ENCODE measurements at regions not wholly inside any gene's neighbourhood (a gene's known extent, or its start where the extent isn't known, plus 50 kb on each side); places are given as distances from the start of the nearest gene placed in this dataset.
"Not testable (repeated sequence)": the region's sequence is repeated elsewhere in the genome, so short reads cannot be mapped to it uniquely, and the experiment has no call there.

- no peaks in the 10 kb centered on the region for H3K9me3 ChIP-seq
- H3K4me1 ChIP-seq (ENCODE audit: insufficient read depth): no peaks in the 10 kb centered on the region
- no peak for DNase-seq
- intact Hi-C loops (cut with DNase I): no loop called here
- no peak overlapping the region for H3K27ac ChIP-seq
- no peaks in the 10 kb centered on the region for H3K27me3 ChIP-seq
- no peak overlapping the region for H3K4me3 ChIP-seq
- H3K36me3 ChIP-seq: no peaks in the 10 kb centered on the region
- TF ChIP-seq CTCF (IDR thresholded peaks at IDR 0.05): no peak
- no peak for TF ChIP-seq EP300 (IDR thresholded peaks at IDR 0.05)
- TF ChIP-seq POLR2A (IDR thresholded peaks at IDR 0.05): no peak
- 54 to 66% (median 60%) methylated on average over 5 of the region's 5 CpGs for whole genome bisulfite sequencing, 3 donors
Observed at GRCh38 chrX:3545901-3546300, 167.5 kb downstream of the PRKX start.

- Histone ChIP-seq H3K27ac (no peak overlapping the region), H3K4me1 (ENCODE audit: insufficient read depth) (no peaks in the 10 kb centered on the region), H3K27me3 (no peaks in the 10 kb centered on the region), H3K36me3 (no peaks in the 10 kb centered on the region), H3K4me3 (no peak overlapping the region), H3K9me3 (no peaks in the 10 kb centered on the region)
- DNase-seq: no peak
- 79 to 85% (median 80%) methylated on average over 2 of the region's 2 CpGs for WGBS, 3 donors
- intact Hi-C loops (cut with DNase I): no loop called here
- TF ChIP-seq CTCF (IDR thresholded peaks at IDR 0.05): no peak
- TF ChIP-seq EP300 (IDR thresholded peaks at IDR 0.05): no peak
- TF ChIP-seq POLR2A (IDR thresholded peaks at IDR 0.05): no peak
Observed at GRCh38 chrX:3541336-3541735, 172.1 kb downstream of the PRKX start.

GRCh38 chrX:3540105-3540504, 173.3 kb downstream of the PRKX start:
- intact Hi-C loops (cut with DNase I): no loop called here
- TF ChIP-seq CTCF (IDR thresholded peaks at IDR 0.05): no peak
- TF ChIP-seq POLR2A (IDR thresholded peaks at IDR 0.05): no peak
- no peak for TF ChIP-seq EP300 (IDR thresholded peaks at IDR 0.05)

GRCh38 chrX:3532581-3533085, 180.8 kb downstream of the PRKX start:
- no peaks in the 10 kb centered on the region for H3K36me3 ChIP-seq
- no peaks in the 10 kb centered on the region for H3K27me3 ChIP-seq
- WGBS, 3 donors: 69 to 70% (median 70%) methylated on average over 3 of the region's 3 CpGs
- no peak overlapping the region for H3K4me3 ChIP-seq
- peaks cover 0 to 6% of the 10 kb centered on the region in 2 donors for H3K9me3 ChIP-seq
- intact Hi-C loops (cut with DNase I): no loop called here
- TF ChIP-seq POLR2A (IDR thresholded peaks at IDR 0.05) (no peak), CTCF (IDR thresholded peaks at IDR 0.05) (no peak), EP300 (IDR thresholded peaks at IDR 0.05) (no peak)
- H3K27ac ChIP-seq: no peak overlapping the region
- no peaks in the 10 kb centered on the region for H3K4me1 ChIP-seq (ENCODE audit: insufficient read depth)
- DNase-seq: no peak

More at GRCh38 chrX:3540105-3540504, 173.3 kb downstream of the PRKX start:
- H3K4me1 ChIP-seq (ENCODE audit: insufficient read depth): no peaks in the 10 kb centered on the region
- no peak overlapping the region for H3K4me3 ChIP-seq
- DNase-seq: no peak
- no peaks in the 10 kb centered on the region for H3K27me3 ChIP-seq
- WGBS, 3 donors: 76 to 82% (median 81%) methylated on average over 7 of the region's 7 CpGs
- no peak overlapping the region for H3K27ac ChIP-seq
- H3K36me3 ChIP-seq: no peaks in the 10 kb centered on the region
- H3K9me3 ChIP-seq: no peaks in the 10 kb centered on the region

GRCh38 chrX:3531435-3531834, 182.0 kb downstream of the PRKX start:
- 67 to 76% (median 69%) methylated on average over 3 of the region's 3 CpGs for WGBS, 3 donors
- H3K4me1 ChIP-seq (ENCODE audit: insufficient read depth); H3K36me3 ChIP-seq; H3K27ac ChIP-seq; DNase-seq; H3K27me3 ChIP-seq; H3K4me3 ChIP-seq; H3K9me3 ChIP-seq; intact Hi-C loops (cut with DNase I): not testable (repeated sequence)
